Colonic mucosa (tissue), 4 donors: ENCODE measurements at regions not wholly inside any gene's neighbourhood (a gene's known extent, or its start where the extent isn't known, plus 50 kb on each side); places are given as distances from the start of the nearest gene placed in this dataset.
"Not testable (repeated sequence)": the region's sequence is repeated elsewhere in the genome, so short reads cannot be mapped to it uniquely, and the experiment has no call there.

ENCODE experiments used
- DNase-seq: peaks from one replicate; pipeline ENCODE4 v3.0.0-alpha.2; 2020
- H3K27ac ChIP-seq: fragments of 200-600 bp; one replicate; pipeline ENCODE4 v1.8.0; 2021
- H3K27me3 ChIP-seq: fragments of 200-600 bp; one replicate; pipeline ENCODE4 v1.8.0; 2021
- H3K36me3 ChIP-seq: fragments of 200-600 bp; one replicate; pipeline ENCODE4 v1.8.0; 2021
- H3K4me1 ChIP-seq: fragments of 200-600 bp; one replicate; pipeline ENCODE4 v1.8.0; 2021; ENCODE audit warnings: mild to moderate bottlenecking
- H3K4me3 ChIP-seq: fragments of 200-600 bp; one replicate; pipeline ENCODE4 v1.8.0; 2021
- H3K9ac ChIP-seq, 2 donors: one replicate each; pipeline ENCODE4 v1.7.0; 2013; ENCODE audit warnings: control low read depth in 2 of 2, low read depth in 2 of 2, low read length in 2 of 2
- H3K9me3 ChIP-seq: fragments of 200-600 bp; one replicate; pipeline ENCODE4 v1.8.0; 2021
- CTCF ChIP-seq: fragments of 200-600 bp; IDR thresholded peaks from one replicate; pipeline ENCODE4 v1.8.0; 2022; ENCODE audit warnings: antibody characterized with exemption, mild to moderate bottlenecking
- intact Hi-C: fragments of 100-400 bp; cut with DNase I; formaldehyde crosslinking; loops from one replicate; pipeline ENCODE4 v1.14.1; 2022
- donor health status: healthy.
- donor health status: DM: no; HTN: no; CAD: no.
- donor health status: DM: no; HTN: no; CAD: no.

GRCh38 chr4:114442856-114443255 lies 155.8 kb upstream of the UGT8 start:
- no peaks in the 10 kb centered on the region for H3K4me1 ChIP-seq
- H3K27ac ChIP-seq, result no peak overlapping the region
- no peaks in the 10 kb centered on the region for H3K9me3 ChIP-seq
- H3K9ac ChIP-seq, result no peak overlapping the region
- no peaks in the 10 kb centered on the region for H3K36me3 ChIP-seq
- no peak for DNase-seq
- H3K27me3 ChIP-seq, result no peaks in the 10 kb centered on the region
- TF ChIP-seq CTCF, result no peak
- no peak overlapping the region for H3K4me3 ChIP-seq
- intact Hi-C loops, result no loop called here

GRCh38 chr4:114444211-114444610 lies 154.4 kb upstream of the UGT8 start:
- Histone ChIP-seq H3K36me3 (no peaks in the 10 kb centered on the region), H3K4me1 (no peaks in the 10 kb centered on the region), H3K9me3 (no peaks in the 10 kb centered on the region), H3K4me3 (no peak overlapping the region), H3K9ac (no peak overlapping the region), H3K27ac (no peak overlapping the region), H3K27me3 (no peaks in the 10 kb centered on the region)
- TF ChIP-seq CTCF, result no peak
- intact Hi-C loops, result no loop called here
- DNase-seq, result no peak

DNA sequence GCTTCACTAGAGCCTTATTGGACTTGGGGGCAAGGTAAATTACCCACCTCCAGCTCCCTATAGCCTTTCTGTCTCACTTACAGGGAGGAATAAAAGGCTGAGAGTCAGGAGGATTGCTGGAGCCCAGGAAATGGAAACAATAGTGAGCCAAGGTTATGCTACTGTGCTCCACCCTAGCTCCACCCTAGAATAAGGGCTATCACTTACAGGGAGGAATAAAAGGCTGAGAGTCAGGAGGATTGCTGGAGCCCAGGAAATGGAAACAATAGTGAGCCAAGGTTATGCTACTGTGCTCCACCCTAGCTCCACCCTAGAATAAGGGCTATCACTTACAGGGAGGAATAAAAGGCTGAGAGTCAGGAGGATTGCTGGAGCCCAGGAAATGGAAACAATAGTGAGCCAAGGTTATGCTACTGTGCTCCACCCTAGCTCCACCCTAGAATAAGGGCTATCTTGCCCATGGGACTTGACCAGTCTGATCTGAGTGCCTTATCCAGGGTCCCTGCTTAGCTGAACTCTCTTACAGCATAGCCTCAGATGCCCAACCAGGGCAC lies 150.6 kb upstream of the UGT8 start:
- H3K27ac ChIP-seq, H3K27me3 ChIP-seq, H3K4me1 ChIP-seq, H3K9ac ChIP-seq, intact Hi-C loops, H3K4me3 ChIP-seq, H3K9me3 ChIP-seq, H3K36me3 ChIP-seq: not testable (repeated sequence)
- DNase-seq, result peak; percentile 25

DNA sequence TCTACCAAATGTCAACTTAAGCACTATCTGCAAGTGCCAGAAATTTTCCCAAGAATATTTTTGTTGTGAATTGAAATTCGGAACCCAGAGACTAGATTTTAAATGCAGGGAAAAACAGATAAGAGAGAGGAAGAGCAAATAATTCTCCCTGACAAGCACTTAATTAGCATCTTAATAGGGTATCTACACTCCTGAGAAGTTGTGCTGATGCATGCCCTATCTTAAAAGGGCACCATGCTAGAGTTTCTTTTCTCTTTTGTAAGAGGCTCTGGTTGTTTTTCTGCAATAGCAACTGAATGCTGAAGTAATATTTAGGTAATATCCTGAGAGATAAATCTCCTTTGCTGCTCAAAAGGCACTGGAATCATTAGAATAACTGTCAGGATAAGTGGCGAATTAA lies 139.9 kb upstream of the UGT8 start:
- H3K36me3 ChIP-seq, result no peaks in the 10 kb centered on the region
- H3K27me3 ChIP-seq, result no peaks in the 10 kb centered on the region
- no peaks in the 10 kb centered on the region for H3K4me1 ChIP-seq
- intact Hi-C loops, result no loop called here
- H3K9me3 ChIP-seq, result no peaks in the 10 kb centered on the region
- no peak overlapping the region for H3K27ac ChIP-seq
- TF ChIP-seq CTCF, result no peak
- no peak overlapping the region for H3K9ac ChIP-seq
- no peak for DNase-seq
- no peak overlapping the region for H3K4me3 ChIP-seq

- Histone ChIP-seq H3K36me3 (no peaks in the 10 kb centered on the region), H3K4me1 (no peaks in the 10 kb centered on the region), H3K9ac (no peak overlapping the region), H3K9me3 (no peaks in the 10 kb centered on the region), H3K4me3 (no peak overlapping the region), H3K27ac (no peak overlapping the region), H3K27me3 (no peaks in the 10 kb centered on the region)
- no peak for DNase-seq
- intact Hi-C loops, result no loop called here
- TF ChIP-seq CTCF, result no peak
Measured at GRCh38 chr4:114464726-114465272, 133.8 kb upstream of the UGT8 start.

DNA sequence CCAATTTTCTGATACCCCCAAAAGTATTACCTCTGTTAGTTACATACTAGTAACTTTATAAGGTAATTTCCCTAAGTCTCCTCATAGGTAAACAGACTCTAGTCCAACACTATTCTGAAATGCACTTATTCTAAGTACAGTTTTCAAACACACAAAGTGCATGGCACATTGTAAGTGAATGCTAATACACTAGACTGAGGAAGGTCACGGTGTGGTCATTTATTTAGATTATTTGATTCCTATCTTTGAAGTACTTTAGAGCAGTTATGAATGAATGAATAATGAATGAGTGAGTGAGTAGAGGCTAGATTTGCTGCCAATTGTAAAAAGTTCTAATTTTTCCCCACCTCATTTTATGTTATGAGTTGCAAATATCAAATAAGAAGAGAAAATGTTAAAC lies 132.8 kb upstream of the UGT8 start:
- TF ChIP-seq CTCF, result no peak
- no peaks in the 10 kb centered on the region for H3K4me1 ChIP-seq
- H3K9me3 ChIP-seq, result no peaks in the 10 kb centered on the region
- H3K9ac ChIP-seq, result no peak overlapping the region
- H3K27ac ChIP-seq, result no peak overlapping the region
- no peaks in the 10 kb centered on the region for H3K36me3 ChIP-seq
- DNase-seq, result no peak
- intact Hi-C loops, result no loop called here
- H3K27me3 ChIP-seq, result no peaks in the 10 kb centered on the region
- H3K4me3 ChIP-seq, result no peak overlapping the region
